PC-3 (cell line): ENCODE measurements at regions not wholly inside any gene's neighbourhood (a gene's known extent, or its start where the extent isn't known, plus 50 kb on each side); places are given as distances from the start of the nearest gene placed in this dataset.

Experiments
- EZH2 ChIP-seq: fragments of 300-600 bp; sonication (generic); IDR thresholded peaks from one replicate; pipeline ENCODE4 v1.6.1; 2017; ENCODE audit warnings: antibody characterized with exemption, mild to moderate bottlenecking, low read length; ENCODE audit not compliant: unreplicated experiment
- EZH2phosphoT487 ChIP-seq: fragments of 300-600 bp; sonication (generic); IDR thresholded peaks from 2 replicates; pipeline ENCODE4 v1.6.1; 2018; ENCODE audit warnings: mild to moderate bottlenecking, antibody characterized with exemption, low read length, borderline replicate concordance
- TF ChIP-seq, protein P1 (sequence below): fragments of 300-600 bp; sonication (generic); conservative IDR thresholded peaks from 2 replicates; pipeline ENCODE4 v1.5.1; 2017; ENCODE audit warnings: antibody characterized with exemption, low read depth, mild to moderate bottlenecking, low read length

DNA sequence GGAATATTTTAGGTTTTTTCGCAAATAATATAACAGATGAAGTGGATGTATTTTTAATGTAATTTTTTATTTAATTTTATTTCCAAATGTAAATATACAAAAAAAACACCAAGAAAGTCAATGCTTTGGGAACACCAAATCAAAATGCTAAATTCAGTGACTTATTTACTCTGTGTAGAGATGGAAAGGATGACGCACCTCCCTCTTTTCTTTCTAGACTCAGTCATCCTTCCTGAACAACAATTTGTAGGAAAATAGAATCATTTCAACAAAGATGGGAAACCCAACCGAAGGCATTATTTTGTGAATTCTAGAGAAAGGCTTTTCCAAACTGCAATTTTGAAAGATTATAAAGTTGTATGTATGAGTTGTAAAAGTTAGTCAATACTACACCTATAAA lies 57.7 kb downstream of the CCER1 start:
- TF ChIP-seq, protein P1, sequence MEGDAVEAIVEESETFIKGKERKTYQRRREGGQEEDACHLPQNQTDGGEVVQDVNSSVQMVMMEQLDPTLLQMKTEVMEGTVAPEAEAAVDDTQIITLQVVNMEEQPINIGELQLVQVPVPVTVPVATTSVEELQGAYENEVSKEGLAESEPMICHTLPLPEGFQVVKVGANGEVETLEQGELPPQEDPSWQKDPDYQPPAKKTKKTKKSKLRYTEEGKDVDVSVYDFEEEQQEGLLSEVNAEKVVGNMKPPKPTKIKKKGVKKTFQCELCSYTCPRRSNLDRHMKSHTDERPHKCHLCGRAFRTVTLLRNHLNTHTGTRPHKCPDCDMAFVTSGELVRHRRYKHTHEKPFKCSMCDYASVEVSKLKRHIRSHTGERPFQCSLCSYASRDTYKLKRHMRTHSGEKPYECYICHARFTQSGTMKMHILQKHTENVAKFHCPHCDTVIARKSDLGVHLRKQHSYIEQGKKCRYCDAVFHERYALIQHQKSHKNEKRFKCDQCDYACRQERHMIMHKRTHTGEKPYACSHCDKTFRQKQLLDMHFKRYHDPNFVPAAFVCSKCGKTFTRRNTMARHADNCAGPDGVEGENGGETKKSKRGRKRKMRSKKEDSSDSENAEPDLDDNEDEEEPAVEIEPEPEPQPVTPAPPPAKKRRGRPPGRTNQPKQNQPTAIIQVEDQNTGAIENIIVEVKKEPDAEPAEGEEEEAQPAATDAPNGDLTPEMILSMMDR, result no peak
- TF ChIP-seq EZH2, result no peak
- no peak for TF ChIP-seq EZH2phosphoT487
